ENCODE measurements at regions not wholly inside any gene's neighbourhood (a gene's known extent, or its start where the extent isn't known, plus 50 kb on each side); places are given as distances from the start of the nearest gene placed in this dataset.

DNA sequence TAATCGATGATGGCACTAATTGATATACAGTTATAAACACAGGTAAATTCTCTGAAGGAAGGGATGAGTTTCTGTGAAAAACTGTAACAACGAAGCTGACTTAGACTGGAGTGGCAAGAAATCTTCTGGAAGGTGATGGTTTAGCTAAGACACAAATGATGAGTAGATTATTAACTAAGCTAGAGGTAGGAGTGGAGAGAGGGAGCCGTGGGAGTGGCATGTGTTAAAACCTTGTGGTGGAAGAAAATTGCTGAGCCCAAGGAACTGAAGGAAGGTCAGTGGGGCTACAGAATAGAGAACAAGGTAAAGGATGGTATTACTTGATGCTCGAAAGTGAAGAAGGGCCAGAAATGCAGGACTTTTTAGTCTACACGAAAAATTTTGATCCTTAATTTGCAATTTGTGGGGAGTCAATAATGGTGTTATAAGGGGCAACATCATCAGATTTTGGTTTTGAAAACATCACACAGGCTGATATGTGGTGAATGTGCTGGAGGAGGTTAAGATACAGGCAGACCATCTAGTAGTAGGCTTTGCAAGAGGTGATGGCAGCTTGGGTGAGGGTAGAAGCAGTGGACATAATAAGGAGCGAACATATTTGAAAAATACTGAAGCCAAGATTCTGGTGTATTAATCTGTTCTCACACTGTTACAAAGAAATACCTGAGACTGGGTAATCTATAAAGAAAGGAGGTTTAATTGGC, 93.8 kb downstream of the S1PR1 start:
- TF ChIP-seq, protein P1, sequence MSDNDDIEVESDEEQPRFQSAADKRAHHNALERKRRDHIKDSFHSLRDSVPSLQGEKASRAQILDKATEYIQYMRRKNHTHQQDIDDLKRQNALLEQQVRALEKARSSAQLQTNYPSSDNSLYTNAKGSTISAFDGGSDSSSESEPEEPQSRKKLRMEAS (IDR thresholded peaks at IDR 0.05; ENCODE audit: insufficient read depth, insufficient read length): no peak
- TF ChIP-seq JUN (IDR thresholded peaks at IDR 0.05; ENCODE audit: borderline replicate concordance, insufficient read depth, insufficient read length, low read depth) (no peak), EZH2 (IDR thresholded peaks at IDR 0.05; ENCODE audit: borderline replicate concordance, low read depth, low read length, severe bottlenecking) (no peak)
- TF ChIP-seq, protein P2, sequence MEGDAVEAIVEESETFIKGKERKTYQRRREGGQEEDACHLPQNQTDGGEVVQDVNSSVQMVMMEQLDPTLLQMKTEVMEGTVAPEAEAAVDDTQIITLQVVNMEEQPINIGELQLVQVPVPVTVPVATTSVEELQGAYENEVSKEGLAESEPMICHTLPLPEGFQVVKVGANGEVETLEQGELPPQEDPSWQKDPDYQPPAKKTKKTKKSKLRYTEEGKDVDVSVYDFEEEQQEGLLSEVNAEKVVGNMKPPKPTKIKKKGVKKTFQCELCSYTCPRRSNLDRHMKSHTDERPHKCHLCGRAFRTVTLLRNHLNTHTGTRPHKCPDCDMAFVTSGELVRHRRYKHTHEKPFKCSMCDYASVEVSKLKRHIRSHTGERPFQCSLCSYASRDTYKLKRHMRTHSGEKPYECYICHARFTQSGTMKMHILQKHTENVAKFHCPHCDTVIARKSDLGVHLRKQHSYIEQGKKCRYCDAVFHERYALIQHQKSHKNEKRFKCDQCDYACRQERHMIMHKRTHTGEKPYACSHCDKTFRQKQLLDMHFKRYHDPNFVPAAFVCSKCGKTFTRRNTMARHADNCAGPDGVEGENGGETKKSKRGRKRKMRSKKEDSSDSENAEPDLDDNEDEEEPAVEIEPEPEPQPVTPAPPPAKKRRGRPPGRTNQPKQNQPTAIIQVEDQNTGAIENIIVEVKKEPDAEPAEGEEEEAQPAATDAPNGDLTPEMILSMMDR (IDR thresholded peaks at IDR 0.05; ENCODE audit: extremely low read depth in 1 of 2, insufficient read depth in 1 of 2, low read depth in 1 of 2, low read length in 2 of 2): no peak
